Endothelial cell of umbilical vein (primary cell): ENCODE measurements at regions not wholly inside any gene's neighbourhood (a gene's known extent, or its start where the extent isn't known, plus 50 kb on each side); places are given as distances from the start of the nearest gene placed in this dataset.

Experiments
- BruUV-seq: library from RNA; stranded (reverse); fragments of 400-500 nt; replicated peaks from 2 replicates; lab custom pipeline; 2021; lab: Mats Ljungman, UMichigan
- CTCF ChIA-PET: fragments of 300-600, 350-600 bp; sonication (Branson Sonifier 250); formaldehyde crosslinking; loops from one replicate; lab custom pipeline; 2021; ENCODE audit warnings: antibody characterized with exemption, inconsistent platforms; lab: Charles Lee
- POLR2A ChIA-PET: fragments of 300-600, 350-600 bp; sonication (Branson Sonifier 250); formaldehyde crosslinking; loops from one replicate; lab custom pipeline; 2021; ENCODE audit warnings: antibody characterized with exemption, inconsistent platforms; lab: Charles Lee
- DNase-seq: peaks from one replicate; pipeline ENCODE4 v3.0.0-alpha.2; 2011; ENCODE audit warnings: low read depth, low spot score
- FAIRE-seq: peaks from 2 replicates; lab custom pipeline; 2011; peaks lifted over from hg19 to GRCh38; lab: Jason Lieb, UNC
- H2AFZ ChIP-seq: 2 replicates; pipeline ENCODE4 v1.6.0; 2012; ENCODE audit warnings: low read depth, low read length, control low read depth, inconsistent platforms
- H3K27ac ChIP-seq: 2 replicates; pipeline ENCODE4 v1.5.1; 2011; ENCODE audit warnings: low read depth, mild to moderate bottlenecking, control low read depth, low read length, moderate library complexity; ENCODE audit not compliant: insufficient read depth
- H3K27me3 ChIP-seq, 2 experiments: 2 replicates each; pipeline versions ENCODE4 v1.6.0 to v1.6.1; 2011; ENCODE audit warnings: low read length in 2 of 2, mixed read lengths in 1 of 2; ENCODE audit not compliant: control insufficient read depth in 2 of 2, insufficient read depth in 2 of 2
- H3K36me3 ChIP-seq, 2 experiments: 2 replicates in 1 of 2; 3 replicates in 1 of 2; pipeline ENCODE4 v1.5.1; 2011; ENCODE audit warnings: low read length in 2 of 2, mild to moderate bottlenecking in 1 of 2, moderate library complexity in 1 of 2; ENCODE audit not compliant: control insufficient read depth in 2 of 2, insufficient read depth in 2 of 2; ENCODE audit errors: extremely low read depth in 1 of 2
- H3K4me1 ChIP-seq: 3 replicates; pipeline ENCODE4 v1.5.1; 2011; ENCODE audit warnings: mild to moderate bottlenecking, low read length; ENCODE audit not compliant: control insufficient read depth, insufficient read depth; ENCODE audit errors: extremely low read depth
- H3K4me2 ChIP-seq: 2 replicates; pipeline ENCODE4 v1.6.1; 2011; ENCODE audit warnings: low read length, control low read depth, mixed read lengths; ENCODE audit not compliant: insufficient read depth
- H3K4me3 ChIP-seq, 3 experiments: fragments of 200-600 bp in 1 of 3; sonication (generic), shearing (Covaris generic) in 1 of 3; replicated peaks in 1 of 3; 2 replicates each; pipeline ENCODE4 v1.5.1; 2011 to 2016; ENCODE audit warnings: control low read depth in 3 of 3, low read length in 3 of 3, mild to moderate bottlenecking in 2 of 3, inconsistent platforms in 1 of 3, low read depth in 1 of 3, moderate library complexity in 1 of 3; ENCODE audit not compliant: insufficient read depth in 1 of 3
- H3K79me2 ChIP-seq: 2 replicates; pipeline ENCODE4 v1.6.0; 2012; ENCODE audit warnings: low read length, inconsistent platforms; ENCODE audit not compliant: control insufficient read depth, insufficient read depth
- H3K9ac ChIP-seq: replicated peaks from 2 replicates; pipeline ENCODE3; 2011; ENCODE audit warnings: low read length, control low read depth; ENCODE audit not compliant: insufficient read depth; ENCODE audit errors: extremely low read depth
- H3K9me1 ChIP-seq: replicated peaks from 3 replicates; pipeline ENCODE4 v1.6.0; 2011; ENCODE audit warnings: mild to moderate bottlenecking, low read length; ENCODE audit not compliant: control insufficient read depth, insufficient read depth; ENCODE audit errors: extremely low read depth
- H3K9me3 ChIP-seq: replicated peaks from 2 replicates; pipeline ENCODE4 v1.5.1; 2012; ENCODE audit warnings: low read length, inconsistent platforms; ENCODE audit not compliant: control insufficient read depth, insufficient read depth
- H4K20me1 ChIP-seq: replicated peaks from 2 replicates; pipeline ENCODE3; 2011; ENCODE audit warnings: mild to moderate bottlenecking, low read length; ENCODE audit not compliant: control insufficient read depth, insufficient read depth; ENCODE audit errors: extremely low read depth
- CTCF ChIP-seq, 2 donors: IDR thresholded peaks; 1 replicate in 1 of 2; 2 replicates in 1 of 2; pipeline ENCODE4 v1.5.1; 2011; ENCODE audit warnings: low read length in 2 of 2, mild to moderate bottlenecking in 2 of 2, moderate library complexity in 2 of 2, control low read depth in 1 of 2, inconsistent platforms in 1 of 2, low read depth in 1 of 2; ENCODE audit not compliant: insufficient read depth in 1 of 2; ENCODE audit errors: extremely low read depth in 1 of 2
- EZH2 ChIP-seq: IDR thresholded peaks from 2 replicates; pipeline ENCODE4 v1.6.1; 2012; ENCODE audit warnings: borderline replicate concordance, low read depth, mild to moderate bottlenecking, moderate library complexity, low read length, inconsistent platforms; ENCODE audit not compliant: severe bottlenecking
- FOS ChIP-seq: IDR thresholded peaks from 2 replicates; pipeline ENCODE4 v1.6.1; 2011; ENCODE audit warnings: mild to moderate bottlenecking, low read length, moderate library complexity, borderline replicate concordance; ENCODE audit not compliant: insufficient read depth
- GATA2 ChIP-seq: IDR thresholded peaks from 2 replicates; pipeline ENCODE4 v1.7.0; 2011; ENCODE audit warnings: low read depth, mild to moderate bottlenecking, moderate library complexity, mixed read lengths, low read length; ENCODE audit not compliant: insufficient read length, insufficient read depth
- JUN ChIP-seq: IDR thresholded peaks from 2 replicates; pipeline ENCODE4 v1.6.1; 2011; ENCODE audit warnings: borderline replicate concordance, low read depth; ENCODE audit not compliant: insufficient read length, insufficient read depth
- MAX ChIP-seq: IDR thresholded peaks from 2 replicates; pipeline ENCODE4 v1.6.1; 2011; ENCODE audit not compliant: insufficient read depth, insufficient read length
- MYC ChIP-seq: IDR thresholded peaks from one replicate; pipeline ENCODE4 v1.6.1; 2011; ENCODE audit warnings: mild to moderate bottlenecking, low read depth, low read length
- POLR2A ChIP-seq: IDR thresholded peaks from 2 replicates; pipeline ENCODE4 v1.6.1; 2012; ENCODE audit warnings: low read depth, mild to moderate bottlenecking, control low read depth, low read length
- POLR2AphosphoS5 ChIP-seq: IDR thresholded peaks from 2 replicates; pipeline ENCODE4 v1.6.1; 2012; ENCODE audit warnings: low read depth, mild to moderate bottlenecking, control low read depth, low read length, moderate library complexity; ENCODE audit not compliant: insufficient read depth
- dilution Hi-C: fragments of 300-500 bp; cut with MboI; formaldehyde crosslinking; loops from one replicate; pipeline ENCODE4 v1.15.0; 2019; ENCODE audit warnings: low sequenced_read_pairs; ENCODE audit not compliant: extremely low pct_ligation_motif_present
- intact Hi-C: fragments of 100-400 bp; cut with micrococcal nuclease; formaldehyde crosslinking; loops from one replicate; pipeline ENCODE4 v1.10.0; 2022

GRCh38 chr4:159856451-159856850 lies 753.6 kb downstream of the RAPGEF2 start:
- ChIA-PET POLR2A (no interaction called here), CTCF (no interaction called here)
- Histone ChIP-seq H3K9me3 (no peaks in the 10 kb centered on the region), H4K20me1 (no peaks in the 10 kb centered on the region), H3K9ac (no peak overlapping the region), H3K27me3 (no peaks in the 10 kb centered on the region), H3K79me2 (no peaks in the 10 kb centered on the region), H3K36me3 (no peaks in the 10 kb centered on the region), H2AFZ (no peak overlapping the region), H3K27ac (no peak overlapping the region), H3K4me1 (no peaks in the 10 kb centered on the region), H3K4me2 (no peak overlapping the region), H3K4me3 (no peak overlapping the region), H3K9me1 (no peaks in the 10 kb centered on the region)
- dilution Hi-C loops (no loop called here), intact Hi-C loops (no loop called here)
- no peak for TF ChIP-seq POLR2A
- no peak for TF ChIP-seq MAX
- TF ChIP-seq JUN, result no peak
- no peak for TF ChIP-seq POLR2AphosphoS5
- TF ChIP-seq FOS, result no peak
- TF ChIP-seq GATA2, result no peak
- TF ChIP-seq MYC, result no peak
- TF ChIP-seq CTCF (IDR thresholded peaks at IDR 0.05; ENCODE audit: extremely low read depth in 1 of 2, insufficient read depth in 1 of 2, low read depth in 1 of 2, low read length in 2 of 2), result no peak
- TF ChIP-seq EZH2, result no peak
- FAIRE-seq (no peak), DNase-seq (no peak)
- no TSS peak for BruUV-seq
